PC-3 (cell line): ENCODE measurements at regions not wholly inside any gene's neighbourhood (a gene's known extent, or its start where the extent isn't known, plus 50 kb on each side); places are given as distances from the start of the nearest gene placed in this dataset.

ENCODE experiments used
- CTCF ChIP-seq: fragments of 300-600 bp; sonication (generic); conservative IDR thresholded peaks from 2 replicates; pipeline ENCODE4 v1.5.1; 2017; ENCODE audit warnings: antibody characterized with exemption, low read depth, mild to moderate bottlenecking, low read length
- EZH2phosphoT487 ChIP-seq: fragments of 300-600 bp; sonication (generic); IDR thresholded peaks from 2 replicates; pipeline ENCODE4 v1.6.1; 2018; ENCODE audit warnings: mild to moderate bottlenecking, antibody characterized with exemption, low read length, borderline replicate concordance

DNA sequence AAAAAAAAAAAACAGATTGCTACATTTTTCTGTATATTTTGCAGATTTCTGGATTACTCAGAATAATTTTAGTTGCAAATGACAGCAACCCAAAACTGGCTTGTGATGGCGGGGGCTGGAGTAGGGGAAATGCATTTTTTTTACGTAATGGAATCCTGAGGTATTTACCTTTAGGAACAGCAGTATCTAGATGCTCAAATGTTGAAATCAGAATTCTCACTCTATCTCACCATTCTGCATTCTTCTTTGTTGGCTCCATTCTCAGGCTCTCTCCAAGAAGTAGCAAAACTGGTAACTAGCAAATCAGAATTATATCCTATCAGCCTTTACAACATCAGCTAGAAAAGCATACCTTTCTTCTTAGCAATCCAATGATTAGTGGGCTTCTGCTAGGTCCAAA, 554.3 kb downstream of the PRELID2 start:
- TF ChIP-seq CTCF = no peak
- no peak for TF ChIP-seq EZH2phosphoT487
